Fibroblast of skin of back (primary cell): ENCODE measurements at regions not wholly inside any gene's neighbourhood (a gene's known extent, or its start where the extent isn't known, plus 50 kb on each side); places are given as distances from the start of the nearest gene placed in this dataset.
A peak's percentile ranks its signal among the peaks of the same experiment; 100 is the strongest.
"Not testable (repeated sequence)": the region's sequence is repeated elsewhere in the genome, so short reads cannot be mapped to it uniquely, and the experiment has no call there.

Experiments used
- DNase-seq: peaks from one replicate; pipeline ENCODE4 v3.0.0-alpha.2; 2013

DNA sequence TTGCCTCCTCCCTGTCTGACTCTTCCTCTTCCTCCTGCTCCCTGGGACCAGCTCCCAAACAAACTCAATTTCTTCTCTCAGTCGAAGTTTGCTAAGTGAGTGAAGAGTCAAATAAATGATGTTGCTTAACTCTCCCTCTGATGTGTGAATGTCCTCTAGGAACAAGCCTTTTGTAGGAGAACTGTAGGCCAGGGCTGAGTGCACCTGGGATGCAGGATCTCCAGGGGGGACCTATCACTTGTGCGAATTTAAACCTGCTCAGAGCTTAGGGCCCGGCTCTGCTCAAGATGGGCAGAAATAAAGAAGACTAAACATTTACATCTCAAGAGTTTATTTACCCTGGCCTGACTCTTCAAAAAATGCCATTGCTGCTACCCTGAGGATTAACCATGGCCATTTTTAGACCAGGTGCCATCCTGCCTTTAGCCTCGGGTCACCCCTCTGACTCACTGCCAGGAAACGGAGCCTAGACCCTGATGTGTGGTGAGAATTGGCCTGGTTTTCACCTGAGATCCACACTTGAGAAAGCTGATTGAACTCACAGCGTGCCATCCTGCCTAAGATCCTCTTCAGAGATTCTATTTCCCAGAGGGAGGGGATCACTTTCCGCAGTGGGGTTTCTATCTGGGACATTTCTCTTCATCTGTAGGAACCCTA is 63.6 kb upstream of the CD93 start:
- DNase-seq: no peak

DNA sequence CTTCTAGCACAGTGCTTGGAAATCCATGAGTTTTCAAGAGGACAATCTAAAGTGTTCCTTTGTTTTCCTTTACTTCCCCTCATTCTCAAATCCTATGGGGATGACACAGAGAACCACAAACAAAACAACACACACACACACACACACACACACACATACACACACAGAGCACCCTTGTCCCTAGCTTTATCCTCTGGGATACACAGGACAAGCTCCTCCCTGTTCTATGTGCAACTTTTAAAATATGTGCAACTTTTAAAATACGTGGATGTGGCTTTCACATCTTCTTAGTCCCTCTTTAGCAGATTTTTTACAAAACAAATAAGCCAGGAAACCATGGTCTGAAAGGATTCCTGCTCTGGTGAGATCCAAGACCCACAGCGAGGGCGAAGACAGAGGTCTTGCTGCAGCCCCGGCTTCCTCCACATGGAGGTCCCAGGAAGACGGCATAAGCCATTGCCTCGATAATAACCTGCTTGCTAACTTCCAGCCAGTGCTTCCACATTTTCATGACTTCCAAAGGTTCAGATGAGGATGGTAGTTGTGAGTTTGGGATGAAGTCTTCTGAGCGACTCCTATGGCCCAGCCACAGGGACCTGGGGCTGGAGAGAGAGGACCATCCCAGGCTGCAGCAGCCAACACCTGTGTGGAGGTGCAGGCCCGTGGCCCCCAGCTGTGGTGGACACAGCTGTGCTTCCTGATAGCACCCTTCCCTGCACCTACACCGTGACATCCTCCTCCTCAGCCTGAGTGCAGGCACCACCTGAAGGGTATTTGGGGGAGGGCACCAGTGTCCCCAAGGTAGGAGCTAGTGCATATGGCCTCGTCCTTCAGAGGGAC is 62.8 kb upstream of the CD93 start:
- peak; percentile 54 for DNase-seq

DNA sequence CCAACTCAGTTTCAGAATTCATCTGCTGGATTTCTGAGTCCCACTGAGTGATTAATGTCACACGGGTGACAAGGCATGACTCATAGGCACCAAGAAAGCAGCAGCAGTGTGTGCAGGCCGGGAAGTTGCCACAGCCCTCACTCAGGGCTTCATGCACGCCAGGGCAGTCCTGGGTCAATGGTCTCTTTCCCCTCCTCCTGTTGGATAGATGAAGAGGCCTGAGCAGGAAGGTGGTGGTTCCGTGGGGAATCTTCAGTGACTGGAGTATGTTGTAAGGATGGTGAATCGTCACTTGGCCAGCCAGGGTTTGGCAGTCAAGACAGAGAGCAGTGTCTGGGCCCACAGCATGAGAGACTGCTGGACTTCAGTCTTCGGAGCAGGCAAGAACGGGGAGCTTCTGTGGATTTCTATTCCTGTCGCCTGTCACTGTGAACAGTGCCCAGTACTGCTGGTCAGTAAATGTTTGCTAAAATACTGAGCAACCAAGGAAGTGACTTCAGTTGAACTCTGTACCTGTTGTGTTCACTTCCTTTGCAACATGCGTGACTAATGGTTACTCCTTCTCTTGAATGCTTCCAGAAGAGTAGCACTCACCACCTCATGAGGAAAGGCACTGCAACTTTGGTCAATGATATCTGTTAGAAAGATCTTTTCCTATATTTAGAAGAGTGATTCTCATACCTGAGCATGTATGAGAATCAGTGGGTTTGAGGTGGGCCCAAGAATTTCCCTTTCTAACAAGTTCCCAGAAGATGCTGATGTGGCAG is 62.0 kb upstream of the CD93 start:
- peak; percentile 92 for DNase-seq

DNA sequence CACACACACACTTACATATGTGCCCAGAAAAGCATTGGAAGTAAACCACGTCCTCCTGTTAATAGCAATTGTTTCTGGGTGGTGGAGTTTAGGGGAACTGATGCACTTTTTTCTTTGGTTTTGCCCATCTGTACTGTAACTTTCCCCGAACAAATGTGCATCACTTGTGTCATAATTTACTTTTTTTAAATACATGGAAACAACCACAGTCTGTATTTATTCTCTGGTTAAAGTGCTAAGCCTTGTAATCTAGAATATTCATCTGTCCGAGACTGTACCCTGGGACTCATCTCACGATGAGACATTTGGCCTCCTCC is 61.5 kb upstream of the CD93 start:
- DNase-seq: no peak

DNA sequence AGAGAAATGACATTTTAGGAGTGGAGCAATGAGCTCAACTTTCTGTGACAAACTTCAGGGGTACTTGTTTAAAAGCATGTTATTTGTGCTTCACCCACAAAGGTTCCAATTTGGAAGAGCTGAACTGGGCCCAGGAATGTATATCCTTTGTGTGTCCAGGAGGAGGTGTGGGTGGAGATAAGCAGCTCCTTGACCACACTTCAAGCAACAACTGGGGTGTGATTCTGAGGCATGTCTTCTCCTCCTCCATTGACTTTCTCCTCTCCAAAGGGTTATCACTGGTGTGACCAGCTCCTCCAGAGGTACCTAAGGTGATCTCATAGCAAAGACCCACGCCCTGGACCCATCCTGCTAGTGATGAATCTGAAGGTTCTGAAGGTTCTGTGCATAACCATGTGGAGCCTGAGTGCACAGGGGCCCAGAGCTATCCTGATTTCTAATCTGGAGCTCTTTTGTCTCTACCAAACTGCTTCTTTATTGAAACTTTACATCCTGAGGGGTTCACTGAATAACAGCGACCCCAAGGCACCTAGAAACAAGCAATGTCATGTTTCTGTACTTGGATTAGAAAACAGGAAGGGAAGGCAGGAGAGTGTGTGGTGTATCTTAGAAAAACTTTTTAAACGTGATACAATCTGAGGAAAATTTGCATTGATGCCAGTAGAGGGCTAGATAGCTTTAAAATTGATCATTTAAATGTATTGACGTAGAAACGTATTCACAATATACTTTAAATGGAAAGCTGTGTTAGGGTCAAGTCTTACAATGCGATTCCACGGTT is 60.9 kb upstream of the CD93 start:
- DNase-seq: no peak

DNA sequence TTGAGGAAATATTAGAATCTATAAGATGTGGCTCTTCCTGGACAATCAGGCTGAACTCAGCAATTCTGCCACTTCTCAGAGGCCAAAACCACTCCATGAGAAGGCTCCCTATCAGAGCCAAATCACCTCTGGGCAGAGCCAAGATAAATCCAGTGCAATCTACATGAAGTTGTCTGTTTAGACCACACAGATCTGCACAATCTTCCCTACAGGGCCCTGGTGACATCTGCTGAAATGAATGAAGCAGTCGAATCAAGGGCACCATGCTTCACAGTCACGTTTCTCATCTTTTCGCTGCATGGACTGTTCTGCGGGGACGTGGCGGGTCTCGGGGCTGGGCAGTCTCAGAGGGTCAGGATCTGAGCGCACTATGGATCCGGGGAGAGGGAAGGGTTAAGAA is 60.1 kb upstream of the CD93 start:
- DNase-seq: no peak

DNA sequence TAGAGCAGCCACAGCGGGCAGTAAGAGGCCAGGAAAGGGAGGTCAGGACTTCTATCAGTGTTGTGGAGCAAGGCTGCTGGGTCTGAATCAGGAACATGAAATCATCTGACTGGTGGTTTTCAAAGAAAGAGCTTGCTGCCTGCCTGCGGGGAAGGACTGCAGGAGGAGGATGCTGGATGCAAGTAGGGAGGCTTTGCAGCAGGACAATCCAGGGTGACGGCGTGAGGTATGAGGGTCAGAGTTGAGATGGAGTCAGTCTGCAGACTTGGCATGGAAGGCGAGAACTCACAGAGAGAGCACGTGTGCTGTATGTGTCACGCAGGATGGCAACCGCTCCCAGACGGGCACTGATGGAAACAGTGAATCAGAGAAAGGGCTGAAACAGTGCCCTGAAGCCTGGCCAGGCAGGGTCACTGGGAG is 59.2 kb upstream of the CD93 start:
- peak; percentile 65 for DNase-seq

DNA sequence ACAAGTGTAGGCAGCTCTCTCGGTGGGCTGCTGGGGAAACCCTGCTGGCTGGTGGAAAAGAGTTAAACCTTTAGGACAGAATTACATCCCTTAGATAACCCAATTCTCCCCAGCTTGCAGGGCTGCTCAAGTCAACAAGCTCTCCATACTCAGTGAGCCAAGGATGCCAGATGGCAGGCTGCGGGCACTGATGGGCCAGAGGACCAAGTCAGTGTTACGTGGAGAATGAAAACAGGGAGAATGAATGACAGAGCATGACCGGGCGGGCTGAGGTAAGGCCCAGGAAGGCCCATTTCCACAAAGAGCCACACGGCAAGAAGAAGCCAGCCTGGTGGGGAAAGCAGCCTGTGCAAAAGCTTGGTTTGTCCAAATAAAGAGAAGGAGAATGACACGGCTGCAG is 58.7 kb upstream of the CD93 start:
- no peak for DNase-seq

DNA sequence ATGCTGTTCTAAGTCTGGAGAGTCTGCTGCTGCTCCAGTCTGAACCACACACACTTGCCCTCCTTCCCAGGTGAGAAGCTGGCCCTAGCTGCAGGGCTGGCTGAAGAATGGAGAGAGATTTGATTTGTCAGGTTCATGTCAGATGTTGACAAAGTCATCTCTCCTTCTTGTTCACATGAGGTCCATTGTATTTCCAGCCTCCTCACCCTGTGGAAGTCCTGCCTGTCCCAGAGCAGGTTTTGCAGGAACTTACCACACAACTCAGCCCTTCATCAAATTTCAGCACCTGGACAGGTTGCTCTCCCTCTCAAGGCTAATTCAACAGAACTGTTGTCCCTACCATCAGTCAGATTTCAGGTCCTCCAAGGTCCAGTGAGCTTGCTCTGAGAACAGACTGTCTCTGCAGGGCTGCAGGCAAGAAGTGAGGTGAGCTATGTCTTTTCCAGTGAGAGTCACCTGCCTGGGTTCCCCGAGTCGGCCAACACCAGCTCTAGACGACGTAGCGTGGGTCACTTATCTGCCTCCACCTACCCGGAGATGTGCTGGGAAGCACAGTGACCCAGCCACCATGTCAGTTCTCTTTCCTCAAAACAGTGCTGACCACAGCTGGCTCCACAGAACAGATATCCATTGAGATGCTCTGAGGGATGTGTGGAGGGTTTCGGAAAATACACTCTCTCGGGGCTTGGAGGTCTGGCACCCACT is 58.0 kb upstream of the CD93 start:
- DNase-seq: no peak

DNA sequence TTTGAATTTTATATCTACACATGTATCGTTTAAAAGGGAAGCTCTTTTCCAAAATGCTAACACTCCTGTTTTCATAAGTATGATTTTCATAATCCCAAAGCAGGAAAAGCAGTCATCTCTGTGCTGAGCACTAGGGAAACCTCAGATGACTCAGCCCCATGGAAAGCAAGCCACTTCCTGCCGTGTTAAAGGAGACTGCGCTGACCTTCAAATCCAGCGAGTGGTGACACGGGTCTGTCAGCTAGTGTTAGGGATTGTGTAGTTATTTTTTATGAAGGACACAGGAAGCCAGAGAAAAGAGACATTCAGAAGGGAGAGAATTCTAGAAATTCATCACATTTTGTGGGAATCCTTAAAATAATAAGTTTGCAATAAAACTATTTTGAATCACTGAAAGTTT is 57.0 kb upstream of the CD93 start:
- peak; percentile 93 for DNase-seq

DNA sequence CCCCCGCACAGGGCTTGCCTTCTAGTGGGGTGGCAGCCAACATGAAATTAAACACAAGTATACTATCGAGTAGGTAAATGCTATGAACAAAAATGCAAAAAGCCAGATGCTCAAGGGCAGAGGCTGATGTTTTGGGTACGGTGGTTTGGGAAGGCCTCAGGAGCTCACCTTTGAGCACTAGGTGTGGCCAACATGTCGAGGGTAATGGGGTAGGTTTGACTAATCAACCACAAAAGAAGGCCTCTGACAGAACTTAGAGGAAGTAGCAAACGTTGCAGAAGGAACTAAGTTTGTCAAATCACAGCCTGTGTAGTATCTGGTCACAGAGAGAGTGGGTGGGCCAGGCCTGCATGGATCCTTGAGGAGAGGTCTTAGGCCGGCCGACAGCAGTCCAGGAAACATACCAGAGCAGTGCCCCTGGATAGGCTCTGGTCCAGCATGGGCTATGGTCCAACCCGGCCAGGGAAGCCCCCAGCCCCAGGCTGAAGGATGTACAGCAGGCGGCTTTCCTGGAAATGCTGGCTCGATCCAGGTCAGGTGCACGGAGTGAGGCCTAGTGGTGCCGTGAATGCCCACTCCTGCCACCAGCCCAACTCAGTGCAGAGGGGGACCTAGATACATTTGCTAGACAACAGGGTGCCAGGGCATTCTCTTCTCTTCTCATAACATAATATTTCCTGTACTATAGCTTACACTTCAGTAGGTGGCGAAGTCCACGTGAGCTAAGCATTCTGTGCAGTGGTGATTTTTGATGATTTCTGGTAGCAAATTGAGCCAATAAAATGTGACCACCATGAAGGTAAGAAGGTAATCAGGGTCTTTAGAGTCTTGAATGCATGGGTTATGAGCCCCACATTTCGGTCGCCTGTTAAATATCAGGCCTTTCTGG is 56.3 kb upstream of the CD93 start:
- DNase-seq: no peak

DNA sequence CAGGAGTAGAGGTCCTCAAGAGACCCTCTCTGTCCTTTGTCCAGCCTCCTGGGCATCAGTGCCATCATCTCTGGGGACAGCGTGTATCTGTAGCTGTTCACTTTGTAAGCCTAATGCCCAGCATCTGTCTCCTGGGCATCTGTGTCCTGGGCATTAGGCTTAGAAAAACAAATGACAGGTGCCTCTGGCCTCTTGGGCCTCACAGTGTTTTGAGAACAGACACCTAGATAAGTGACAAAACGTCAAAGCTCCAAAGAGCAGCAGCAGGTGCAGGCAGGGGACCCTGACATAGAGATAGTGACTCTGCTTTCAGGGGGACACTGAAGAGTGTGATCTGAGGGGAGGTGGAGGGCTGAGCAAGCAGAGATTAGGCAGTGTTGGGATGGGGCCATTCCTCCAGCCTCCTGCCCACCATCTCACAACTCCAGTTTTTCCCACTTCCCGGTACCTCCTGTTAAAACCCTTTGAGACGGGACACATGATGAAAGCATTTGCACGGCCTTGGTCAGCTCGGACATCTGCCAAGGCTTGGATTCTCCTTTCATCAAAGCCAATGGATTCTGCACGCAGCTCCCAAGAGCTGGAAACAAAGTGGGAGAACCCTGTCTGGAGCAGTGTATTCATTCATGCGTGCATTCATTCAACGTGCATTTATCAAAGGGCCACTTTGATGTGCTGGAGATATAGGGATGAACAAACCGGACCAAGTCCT is 55.5 kb upstream of the CD93 start:
- no peak for DNase-seq

DNA sequence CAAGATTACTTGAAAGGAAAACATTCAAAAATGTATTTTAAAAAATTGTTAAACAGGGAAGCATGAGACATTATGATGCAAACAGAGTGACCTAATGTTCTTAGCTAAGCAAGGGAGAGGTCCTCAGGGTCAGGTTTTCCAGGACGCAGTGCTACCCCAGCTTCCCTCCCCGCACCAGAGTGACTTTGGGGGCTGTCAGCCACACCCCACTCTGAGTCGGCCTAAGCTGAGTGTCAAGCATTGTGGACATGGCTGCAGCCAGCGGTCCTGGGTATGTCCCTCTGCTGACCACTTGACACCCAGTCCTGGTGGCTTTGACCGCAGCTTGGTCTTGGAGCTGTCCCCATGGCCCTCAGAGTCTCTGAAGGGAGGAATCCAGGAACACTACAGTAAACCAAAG is 54.9 kb upstream of the CD93 start:
- DNase-seq: no peak

DNA sequence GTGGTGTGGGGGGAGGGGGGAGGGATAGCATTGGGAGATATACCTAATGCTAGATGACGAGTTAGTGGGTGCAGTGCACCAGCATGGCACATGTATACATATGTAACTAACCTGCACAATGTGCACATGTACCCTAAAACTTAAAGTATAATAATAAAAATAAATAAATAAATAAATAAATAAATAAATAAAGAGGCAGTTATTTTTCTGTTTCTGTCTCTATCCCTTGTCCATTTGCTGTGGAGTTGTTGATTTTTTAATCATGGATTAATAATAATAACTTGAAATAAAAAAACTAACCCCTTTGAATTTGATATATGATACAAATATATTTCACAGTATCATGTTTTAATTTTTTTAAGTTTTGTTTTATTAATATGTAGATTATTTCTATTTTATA is 53.9 kb upstream of the CD93 start:
- DNase-seq: not testable (repeated sequence)

DNA sequence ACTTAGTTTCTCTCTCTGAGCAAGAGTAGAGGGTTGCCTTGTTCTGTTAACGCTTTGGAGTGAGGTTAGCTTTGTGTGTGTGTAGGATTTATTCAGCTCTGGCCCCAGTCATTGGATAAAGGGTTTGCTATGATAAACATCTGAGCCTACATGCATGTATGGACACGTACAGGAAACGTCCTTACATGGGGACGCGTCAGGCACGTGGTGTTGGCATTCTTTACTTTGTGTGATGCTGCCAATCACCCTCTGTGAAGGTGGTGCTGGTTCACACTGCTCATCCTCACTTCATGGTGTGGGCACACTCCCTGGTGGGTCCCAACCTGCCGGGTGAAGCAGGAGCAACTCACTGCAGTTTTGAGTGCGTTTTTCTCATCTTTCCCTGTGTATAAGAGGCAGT is 53.4 kb upstream of the CD93 start:
- DNase-seq: no peak

DNA sequence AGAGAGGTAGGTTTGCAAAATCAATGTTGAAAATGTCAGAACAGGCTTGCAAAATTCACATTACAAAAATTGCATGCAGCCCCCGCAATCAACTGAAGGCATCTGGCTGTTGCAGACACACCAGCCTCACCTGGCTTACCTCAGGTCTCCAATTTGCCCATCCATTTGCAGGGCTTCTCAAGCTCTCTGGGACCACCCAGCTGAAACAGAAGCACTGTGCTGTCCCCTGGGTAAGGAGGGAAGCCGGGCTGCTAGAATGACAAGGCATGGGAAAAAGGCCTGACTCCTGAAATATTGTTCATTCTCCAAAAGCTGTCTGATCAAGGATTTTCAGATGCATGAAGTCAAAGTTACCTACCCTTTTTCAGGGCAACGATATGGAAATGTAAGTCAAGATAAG is 52.6 kb upstream of the CD93 start:
- DNase-seq: no peak

DNA sequence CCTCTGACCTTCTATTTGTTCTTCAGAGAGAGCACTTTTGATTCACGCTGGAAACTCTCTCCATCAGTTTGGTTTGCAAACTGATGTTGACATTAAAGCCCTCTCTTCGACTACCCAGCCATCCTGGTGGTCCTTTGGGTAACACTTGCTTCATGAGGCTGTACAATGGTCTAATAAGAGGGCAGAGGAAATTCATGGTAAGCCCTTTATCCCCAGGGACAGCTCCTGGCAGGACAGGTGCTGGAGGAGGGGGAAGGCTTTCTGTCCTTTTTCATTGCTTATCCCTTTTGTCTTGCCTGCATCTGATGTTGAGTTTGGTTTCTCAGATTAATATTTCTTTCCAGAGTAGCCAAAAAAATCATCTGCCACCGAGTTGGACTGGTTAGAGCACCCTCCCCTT is 52.1 kb upstream of the CD93 start:
- DNase-seq: no peak

DNA sequence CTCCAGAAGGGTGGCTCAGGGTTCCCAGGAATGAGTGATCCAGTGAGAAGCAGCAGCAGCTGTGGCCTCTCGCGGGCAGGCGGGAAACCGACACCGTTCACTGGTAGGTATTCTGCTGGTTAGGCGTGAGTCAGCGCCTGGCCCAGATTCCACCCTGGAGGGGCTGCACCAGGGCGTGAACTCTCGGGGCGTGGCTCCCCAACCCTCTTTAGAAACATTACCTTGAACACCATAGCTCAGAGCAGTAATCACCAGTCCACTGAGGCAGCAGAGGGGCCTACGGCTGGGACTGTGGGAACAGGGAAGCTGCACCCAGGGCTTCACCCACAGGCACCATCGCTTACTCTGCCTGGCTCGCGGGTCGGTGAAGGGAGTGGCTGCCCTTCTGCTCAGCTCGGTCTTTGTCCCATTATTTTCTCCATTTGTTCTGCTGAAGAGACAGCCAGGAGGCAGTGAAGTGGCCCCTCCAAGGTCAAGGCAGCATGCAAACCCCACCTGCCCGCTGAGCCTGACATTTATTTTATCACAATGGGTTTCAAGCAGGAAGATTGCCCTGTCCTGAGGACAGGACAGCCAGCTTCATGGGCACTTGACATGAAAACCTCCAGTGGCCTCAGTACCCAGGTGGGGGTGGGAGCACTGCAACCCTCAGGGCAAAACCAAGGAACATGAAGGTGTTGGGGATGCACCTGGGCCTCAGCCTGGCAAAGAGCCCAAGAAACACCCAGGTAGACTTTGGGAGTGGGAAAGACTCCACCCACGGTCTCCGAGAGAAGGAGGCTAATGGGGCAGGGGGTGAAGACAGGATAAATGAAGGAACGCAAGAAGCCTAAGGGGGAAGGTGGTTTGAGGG is 51.0 kb upstream of the CD93 start:
- no peak for DNase-seq
